Upper lobe of left lung (tissue), 4 donors: ENCODE measurements at regions not wholly inside any gene's neighbourhood (a gene's known extent, or its start where the extent isn't known, plus 50 kb on each side); places are given as distances from the start of the nearest gene placed in this dataset.

Experiments
- CTCF ChIP-seq, 6 experiments: fragments of 450-650 bp in 4 of 6; fragments of 200-600 bp in 2 of 6; sonication (generic) in 2 of 6; IDR thresholded peaks; one replicate each; pipeline ENCODE4 v1.5.1; 2016 to 2019; ENCODE audit warnings: antibody characterized with exemption in 6 of 6
- POLR2A ChIP-seq, 4 donors: fragments of 450-650 bp; IDR thresholded peaks; one replicate each; pipeline ENCODE4 v1.5.1; 2016 to 2017; ENCODE audit warnings: antibody characterized with exemption in 4 of 4, mild to moderate bottlenecking in 2 of 4
- POLR2AphosphoS5 ChIP-seq, 2 donors: sonication (generic); formaldehyde crosslinking; IDR thresholded peaks; one replicate each; pipeline ENCODE4 v1.5.1; 2017; ENCODE audit warnings: antibody characterized with exemption in 2 of 2

- TF ChIP-seq POLR2A (IDR thresholded peaks at IDR 0.05) (no peak), CTCF (IDR thresholded peaks at IDR 0.05) (no peak), POLR2AphosphoS5 (IDR thresholded peaks at IDR 0.05) (no peak)
These were observed 182.3 kb downstream of the DACT1 start for GRCh38 chr14:58820032-58820431.
